ENCODE measurements at regions not wholly inside any gene's neighbourhood (a gene's known extent, or its start where the extent isn't known, plus 50 kb on each side); places are given as distances from the start of the nearest gene placed in this dataset.

DNA sequence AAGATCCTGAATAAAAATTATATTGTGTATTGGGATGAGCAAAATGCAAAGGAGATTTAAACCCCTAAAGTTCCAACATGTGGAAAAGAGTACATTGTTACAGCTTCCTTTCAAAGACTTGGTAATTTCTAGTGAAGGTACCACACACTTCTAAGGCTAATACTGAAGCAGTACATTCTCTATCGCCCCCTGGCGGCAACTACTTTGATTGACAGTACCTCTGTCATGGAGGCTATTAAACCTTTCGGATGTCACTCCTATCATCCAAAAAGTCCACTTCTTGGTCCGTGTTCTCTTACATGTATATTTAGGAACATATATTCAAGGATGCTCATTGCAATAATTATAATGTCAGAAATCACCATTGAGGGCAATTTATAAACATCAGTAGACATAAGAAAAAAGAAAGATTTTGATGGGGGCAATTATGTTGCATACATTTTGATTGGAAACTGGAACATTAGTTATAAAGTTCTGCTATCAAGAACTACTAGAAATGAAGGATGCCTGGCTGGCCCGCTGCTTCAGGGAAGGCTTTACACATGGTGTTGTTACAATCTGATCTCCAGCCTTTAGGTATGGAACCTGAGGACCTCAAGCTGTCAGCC, 601.6 kb downstream of the CPS1 start:
- no peaks in the 10 kb centered on the region for H3K27me3 ChIP-seq (ENCODE audit: insufficient read depth, low read length)
- no peak overlapping the region for H3K4me2 ChIP-seq (ENCODE audit: insufficient read depth, low read length)
- no peak overlapping the region for H3K27ac ChIP-seq (ENCODE audit: low read depth, low read length)
- no peaks in the 10 kb centered on the region for H3K79me2 ChIP-seq (ENCODE audit: insufficient read depth, low read length)
- TF ChIP-seq, protein P1, sequence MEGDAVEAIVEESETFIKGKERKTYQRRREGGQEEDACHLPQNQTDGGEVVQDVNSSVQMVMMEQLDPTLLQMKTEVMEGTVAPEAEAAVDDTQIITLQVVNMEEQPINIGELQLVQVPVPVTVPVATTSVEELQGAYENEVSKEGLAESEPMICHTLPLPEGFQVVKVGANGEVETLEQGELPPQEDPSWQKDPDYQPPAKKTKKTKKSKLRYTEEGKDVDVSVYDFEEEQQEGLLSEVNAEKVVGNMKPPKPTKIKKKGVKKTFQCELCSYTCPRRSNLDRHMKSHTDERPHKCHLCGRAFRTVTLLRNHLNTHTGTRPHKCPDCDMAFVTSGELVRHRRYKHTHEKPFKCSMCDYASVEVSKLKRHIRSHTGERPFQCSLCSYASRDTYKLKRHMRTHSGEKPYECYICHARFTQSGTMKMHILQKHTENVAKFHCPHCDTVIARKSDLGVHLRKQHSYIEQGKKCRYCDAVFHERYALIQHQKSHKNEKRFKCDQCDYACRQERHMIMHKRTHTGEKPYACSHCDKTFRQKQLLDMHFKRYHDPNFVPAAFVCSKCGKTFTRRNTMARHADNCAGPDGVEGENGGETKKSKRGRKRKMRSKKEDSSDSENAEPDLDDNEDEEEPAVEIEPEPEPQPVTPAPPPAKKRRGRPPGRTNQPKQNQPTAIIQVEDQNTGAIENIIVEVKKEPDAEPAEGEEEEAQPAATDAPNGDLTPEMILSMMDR (IDR thresholded peaks at IDR 0.05; ENCODE audit: extremely low read depth, low read depth, low read length) = peak; percentile 87
- H3K9me3 ChIP-seq (ENCODE audit: low read depth, low read length) = no peaks in the 10 kb centered on the region
- no peak for DNase-seq (ENCODE audit: insufficient read length, low spot score, missing footprints)
- H3K36me3 ChIP-seq (ENCODE audit: insufficient read depth, low read length) = no peaks in the 10 kb centered on the region
- H4K20me1 ChIP-seq (ENCODE audit: insufficient read depth, low read length) = no peaks in the 10 kb centered on the region
- H3K4me3 ChIP-seq (ENCODE audit: insufficient read depth, low read length) = no peak overlapping the region
- H2AFZ ChIP-seq (ENCODE audit: low read length) = no peak overlapping the region
- peaks cover 11% of the 10 kb centered on the region for H3K4me1 ChIP-seq (ENCODE audit: insufficient read depth, low read length)

DNA sequence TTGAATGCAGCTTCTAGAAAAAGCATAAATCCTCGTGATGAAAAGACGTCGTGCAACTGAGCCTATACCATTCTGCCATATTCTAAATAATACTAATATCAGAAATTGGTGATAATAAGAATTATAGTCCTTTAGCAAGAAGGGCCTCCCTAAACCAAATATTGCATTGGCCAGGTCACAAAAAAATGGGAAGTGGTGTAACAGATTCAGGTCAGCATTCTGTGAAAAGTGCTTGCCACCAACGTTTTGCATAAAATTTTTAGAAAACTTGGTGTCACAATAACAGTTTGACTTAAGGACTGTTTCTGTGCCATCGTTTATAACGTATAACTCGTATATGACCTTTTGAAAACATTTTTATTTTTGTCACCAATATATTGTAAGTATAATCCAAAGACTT, 603.6 kb downstream of the CPS1 start:
- Histone ChIP-seq H3K27me3 (ENCODE audit: insufficient read depth, low read length) (no peaks in the 10 kb centered on the region), H3K4me3 (ENCODE audit: insufficient read depth, low read length) (no peak overlapping the region), H3K4me1 (ENCODE audit: insufficient read depth, low read length) (peaks cover 11% of the 10 kb centered on the region), H4K20me1 (ENCODE audit: insufficient read depth, low read length) (no peaks in the 10 kb centered on the region), H3K27ac (ENCODE audit: low read depth, low read length) (no peak overlapping the region), H3K4me2 (ENCODE audit: insufficient read depth, low read length) (no peak overlapping the region), H2AFZ (ENCODE audit: low read length) (no peak overlapping the region), H3K79me2 (ENCODE audit: insufficient read depth, low read length) (no peaks in the 10 kb centered on the region), H3K9me3 (ENCODE audit: low read depth, low read length) (no peaks in the 10 kb centered on the region), H3K36me3 (ENCODE audit: insufficient read depth, low read length) (no peaks in the 10 kb centered on the region)
- no peak for DNase-seq (ENCODE audit: insufficient read length, low spot score, missing footprints)
- TF ChIP-seq, protein P1 (IDR thresholded peaks at IDR 0.05; ENCODE audit: extremely low read depth, low read depth, low read length) = no peak

DNA sequence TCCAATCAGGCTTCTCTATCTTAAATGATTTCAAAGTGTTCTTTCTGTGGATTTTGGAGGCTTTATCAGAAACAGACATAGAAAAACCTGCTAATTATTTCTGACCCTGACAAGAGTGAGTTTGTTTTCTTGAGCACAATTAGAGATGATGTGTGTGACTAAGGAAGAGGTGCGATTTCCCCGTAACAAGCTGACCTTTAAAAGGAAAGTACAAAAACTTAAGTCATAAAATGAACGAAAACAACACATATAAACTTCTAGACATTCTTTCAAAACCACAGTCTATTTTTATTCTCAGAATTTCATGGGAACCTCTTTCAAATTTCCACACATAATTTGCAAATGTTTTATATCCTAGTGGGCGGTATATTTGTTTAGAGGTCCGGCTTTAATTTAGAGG, 604.8 kb downstream of the CPS1 start:
- TF ChIP-seq, protein P1 (IDR thresholded peaks at IDR 0.05; ENCODE audit: extremely low read depth, low read depth, low read length) = no peak
- Histone ChIP-seq H3K36me3 (ENCODE audit: insufficient read depth, low read length) (no peaks in the 10 kb centered on the region), H2AFZ (ENCODE audit: low read length) (peak overlapping the region; percentile 77), H3K4me2 (ENCODE audit: insufficient read depth, low read length) (peak overlapping the region; percentile 69), H3K79me2 (ENCODE audit: insufficient read depth, low read length) (no peaks in the 10 kb centered on the region), H4K20me1 (ENCODE audit: insufficient read depth, low read length) (no peaks in the 10 kb centered on the region), H3K4me1 (ENCODE audit: insufficient read depth, low read length) (peaks cover 11% of the 10 kb centered on the region), H3K27ac (ENCODE audit: low read depth, low read length) (peak overlapping the region; percentile 38), H3K27me3 (ENCODE audit: insufficient read depth, low read length) (no peaks in the 10 kb centered on the region), H3K9me3 (ENCODE audit: low read depth, low read length) (no peaks in the 10 kb centered on the region), H3K4me3 (ENCODE audit: insufficient read depth, low read length) (peak overlapping the region; percentile 50)
- no peak for DNase-seq (ENCODE audit: insufficient read length, low spot score, missing footprints)

DNA sequence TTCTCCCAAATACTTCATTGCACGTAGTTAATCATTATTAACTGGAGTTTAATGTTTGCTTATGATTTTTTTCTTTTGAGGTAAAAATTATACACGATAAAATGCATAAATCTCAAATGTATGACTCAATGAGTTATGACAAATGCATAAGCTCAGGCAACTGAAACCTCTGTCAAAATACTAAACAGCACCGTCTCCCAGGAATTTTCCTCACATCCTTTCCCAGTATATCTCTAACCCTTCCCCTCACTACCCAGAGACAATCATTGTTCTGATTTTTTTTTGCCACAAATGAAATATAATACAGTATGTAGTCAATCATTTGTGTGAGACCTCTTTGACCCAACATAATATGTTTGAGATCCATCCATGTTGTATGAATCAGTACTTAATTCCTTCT, 606.5 kb downstream of the CPS1 start:
- no peaks in the 10 kb centered on the region for H3K79me2 ChIP-seq (ENCODE audit: insufficient read depth, low read length)
- no peak overlapping the region for H3K4me2 ChIP-seq (ENCODE audit: insufficient read depth, low read length)
- TF ChIP-seq, protein P1 (IDR thresholded peaks at IDR 0.05; ENCODE audit: extremely low read depth, low read depth, low read length) = no peak
- peaks cover 2% of the 10 kb centered on the region for H3K4me1 ChIP-seq (ENCODE audit: insufficient read depth, low read length)
- H4K20me1 ChIP-seq (ENCODE audit: insufficient read depth, low read length) = no peaks in the 10 kb centered on the region
- no peak overlapping the region for H2AFZ ChIP-seq (ENCODE audit: low read length)
- H3K27me3 ChIP-seq (ENCODE audit: insufficient read depth, low read length) = no peaks in the 10 kb centered on the region
- H3K4me3 ChIP-seq (ENCODE audit: insufficient read depth, low read length) = no peak overlapping the region
- no peaks in the 10 kb centered on the region for H3K36me3 ChIP-seq (ENCODE audit: insufficient read depth, low read length)
- no peaks in the 10 kb centered on the region for H3K9me3 ChIP-seq (ENCODE audit: low read depth, low read length)
- H3K27ac ChIP-seq (ENCODE audit: low read depth, low read length) = no peak overlapping the region
- DNase-seq (ENCODE audit: insufficient read length, low spot score, missing footprints) = no peak

Data from osteoblast (primary cell).